GDM1 (cell line): ENCODE measurements at regions not wholly inside any gene's neighbourhood (a gene's known extent, or its start where the extent isn't known, plus 50 kb on each side); places are given as distances from the start of the nearest gene placed in this dataset.
"Not testable (repeated sequence)": the region's sequence is repeated elsewhere in the genome, so short reads cannot be mapped to it uniquely, and the experiment has no call there.

Experiments used
- DNase-seq: peaks from one replicate; lab custom pipeline; 2025; lab: John Stamatoyannopoulos, UW

DNA sequence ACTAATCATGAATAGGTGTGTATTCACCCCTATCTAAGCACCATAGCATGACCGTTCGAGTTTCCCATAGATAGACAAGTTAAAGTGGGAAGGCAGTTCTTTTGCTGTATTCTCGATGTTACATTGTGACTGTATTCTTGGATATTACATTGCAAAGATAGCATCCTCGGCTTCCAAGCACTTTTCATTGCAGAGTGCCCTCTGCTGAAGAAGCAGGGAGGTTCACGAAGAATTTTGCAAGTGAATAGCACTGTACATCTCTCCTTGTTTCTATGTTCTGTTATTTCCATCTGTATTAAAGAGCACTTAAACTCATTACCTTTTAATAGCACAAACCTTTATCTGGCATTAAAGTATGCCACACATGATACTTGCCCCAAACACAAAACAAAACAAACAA, 426.7 kb upstream of the ARX start:
- DNase-seq: no peak

GRCh38 chrX:25433307-25433706, 417.5 kb upstream of the ARX start:
- no peak for DNase-seq

- DNase-seq: no peak
These were observed 416.6 kb upstream of the ARX start for GRCh38 chrX:25432396-25432795.

DNA sequence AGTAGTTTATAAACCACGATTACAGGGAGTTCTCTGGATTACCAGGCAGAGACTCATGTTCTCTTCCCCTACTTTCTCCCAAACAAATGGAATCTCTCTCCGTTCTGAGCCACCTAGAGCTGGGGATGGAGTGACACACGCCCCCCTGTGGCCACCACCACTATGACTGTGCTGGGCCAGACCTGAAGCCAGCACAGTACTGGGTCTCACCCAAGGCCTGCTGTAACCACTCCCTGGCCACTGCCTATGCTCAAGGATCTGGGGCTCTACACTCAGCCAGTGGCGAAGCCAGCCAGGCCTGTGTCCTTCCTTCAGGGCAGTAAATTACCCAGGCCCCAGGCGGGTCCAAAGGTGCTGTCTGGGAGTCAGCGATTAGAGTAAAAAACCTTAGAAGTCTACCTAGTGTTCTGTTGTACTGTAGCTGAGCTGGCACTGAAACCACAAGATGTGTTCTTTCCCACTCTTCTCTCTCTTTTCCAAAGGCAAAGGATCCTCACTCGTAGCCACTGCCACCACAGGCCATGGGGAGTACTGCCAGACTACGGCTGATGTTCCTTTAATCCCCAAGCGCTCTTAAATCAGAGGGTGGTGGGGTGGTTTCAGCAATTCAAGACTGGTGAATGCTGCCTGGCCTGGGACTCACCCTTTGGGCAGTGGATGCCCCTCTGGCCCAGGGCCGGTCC, 412.2 kb upstream of the ARX start:
- DNase-seq: no peak

GRCh38 chrX:25404163-25404562, 388.4 kb upstream of the ARX start:
- DNase-seq: not testable (repeated sequence)

- DNase-seq: no peak
These were observed 373.5 kb upstream of the ARX start for GRCh38 chrX:25389266-25389665.

DNA sequence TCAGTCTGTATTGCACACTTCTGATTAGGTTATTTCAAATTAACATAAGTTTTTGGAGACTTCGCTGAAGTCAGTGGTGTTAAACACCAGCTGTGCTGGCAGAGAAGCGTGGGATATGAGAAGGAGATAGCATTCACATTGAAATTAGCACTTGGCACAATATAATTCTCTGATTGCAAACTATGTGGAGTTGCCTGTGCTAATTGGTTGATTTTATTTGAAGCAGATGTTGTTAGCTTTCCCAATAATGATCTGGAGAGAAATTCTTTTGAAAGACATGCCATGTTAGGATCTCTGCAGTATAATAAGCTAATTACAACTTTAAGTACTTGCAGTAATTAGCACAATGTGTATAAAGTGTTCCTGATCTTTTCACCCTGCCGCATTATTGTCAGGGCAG, 367.4 kb upstream of the ARX start:
- DNase-seq: no peak

- DNase-seq: no peak
These were observed 340.7 kb upstream of the ARX start for GRCh38 chrX:25356456-25356855.

DNA sequence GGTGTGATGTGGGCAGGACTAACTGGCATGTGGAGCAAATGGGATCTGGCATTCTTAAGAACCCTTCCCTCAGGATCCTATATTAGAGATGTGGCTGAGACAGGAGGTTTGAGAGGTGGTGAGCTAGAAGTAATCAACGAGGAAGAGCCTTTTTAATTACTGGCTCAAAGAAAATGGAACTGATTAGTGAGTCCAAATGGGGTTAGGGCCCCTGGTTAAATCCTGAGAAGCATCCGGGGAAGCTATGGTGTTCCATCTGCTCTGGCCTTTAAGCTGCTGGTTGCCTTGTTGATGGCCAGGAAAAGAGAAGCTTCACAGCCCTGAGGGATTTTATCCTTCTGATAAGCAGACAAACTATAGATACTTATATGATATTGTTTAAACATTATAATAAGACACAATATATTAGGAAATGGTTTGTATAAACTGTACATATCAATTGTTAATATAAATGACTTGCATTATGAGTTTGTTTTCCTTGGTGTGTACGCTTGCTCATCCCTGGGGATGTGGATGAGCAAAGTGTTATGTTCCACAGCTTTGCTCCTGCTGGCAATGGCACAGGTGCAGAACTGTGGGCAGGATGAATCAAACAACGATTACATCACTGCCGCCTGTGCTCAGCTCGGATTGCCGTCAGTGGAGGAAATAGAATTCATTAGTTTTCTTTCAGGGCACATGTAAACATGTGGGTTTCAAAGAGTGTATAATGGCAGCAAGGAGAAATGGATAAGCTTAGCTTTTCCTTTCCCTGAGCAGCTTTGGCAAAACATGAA, 328.6 kb upstream of the ARX start:
- DNase-seq: no peak

DNA sequence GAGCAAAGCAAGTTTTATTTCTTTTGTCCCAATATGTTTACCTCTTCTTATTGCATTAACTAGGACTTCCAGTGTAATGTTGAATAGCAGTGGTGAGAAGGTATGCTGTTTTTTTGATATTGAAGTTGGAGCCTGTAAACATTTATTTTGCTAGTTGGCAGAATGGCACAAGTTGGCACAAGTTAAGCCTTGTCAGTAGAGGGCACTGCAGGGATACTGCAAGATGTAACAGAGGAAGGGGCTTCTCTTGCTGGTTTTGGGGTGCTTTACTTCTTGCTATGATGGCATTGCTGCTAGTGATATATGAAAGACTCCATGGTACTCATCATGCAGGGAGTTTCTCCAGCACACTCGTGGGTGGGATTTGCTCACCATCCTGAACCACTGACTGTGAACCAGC, 327.3 kb upstream of the ARX start:
- no peak for DNase-seq

- DNase-seq: no peak
These were observed 322.1 kb upstream of the ARX start for GRCh38 chrX:25337841-25338240.

- no peak for DNase-seq
These were observed 285.2 kb upstream of the ARX start for GRCh38 chrX:25300994-25301393.

GRCh38 chrX:25296850-25297249, 281.1 kb upstream of the ARX start:
- DNase-seq: no peak

GRCh38 chrX:25295466-25295865, 279.7 kb upstream of the ARX start:
- DNase-seq: no peak

DNA sequence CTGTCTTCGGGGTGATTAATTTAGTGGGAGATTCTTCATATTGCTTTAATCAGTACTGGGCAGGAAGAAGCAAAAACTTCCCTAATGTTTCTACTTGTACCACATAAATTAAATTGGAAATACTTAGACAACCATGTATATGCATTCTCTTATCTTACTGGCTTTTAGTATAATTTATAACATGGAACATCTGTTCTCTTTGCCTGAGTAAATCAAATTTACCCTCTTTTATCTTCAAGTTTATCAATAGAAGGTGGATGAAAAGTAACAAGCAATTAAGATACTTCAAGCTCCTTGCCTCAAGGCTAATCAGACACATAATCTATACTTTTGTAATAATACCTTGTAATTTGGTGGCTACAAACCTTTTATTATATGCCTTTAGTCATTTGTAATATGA, 274.4 kb upstream of the ARX start:
- DNase-seq: no peak

DNA sequence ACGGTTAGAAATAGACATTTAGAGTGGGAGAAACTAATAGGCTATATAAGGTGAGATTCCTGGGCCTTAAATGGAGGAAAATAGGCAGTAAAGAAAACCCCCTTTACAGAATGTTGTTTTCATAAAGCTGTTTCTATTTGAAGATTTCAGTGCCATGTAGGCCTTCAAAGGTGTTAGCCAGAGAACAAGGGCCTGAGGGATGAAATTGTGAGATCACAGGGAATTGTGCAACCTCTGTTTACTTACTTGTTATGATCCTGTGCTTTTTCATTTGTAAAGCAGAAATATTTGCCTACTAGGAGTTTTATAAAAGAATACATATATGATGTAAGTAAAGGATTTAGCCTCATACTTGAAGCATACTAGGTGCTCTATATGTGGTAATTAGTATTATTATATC, 272.9 kb upstream of the ARX start:
- DNase-seq: no peak

- no peak for DNase-seq
These were observed 271.8 kb upstream of the ARX start for GRCh38 chrX:25287521-25287920.

- DNase-seq: no peak
These were observed 269.8 kb upstream of the ARX start for GRCh38 chrX:25285598-25285997.

DNA sequence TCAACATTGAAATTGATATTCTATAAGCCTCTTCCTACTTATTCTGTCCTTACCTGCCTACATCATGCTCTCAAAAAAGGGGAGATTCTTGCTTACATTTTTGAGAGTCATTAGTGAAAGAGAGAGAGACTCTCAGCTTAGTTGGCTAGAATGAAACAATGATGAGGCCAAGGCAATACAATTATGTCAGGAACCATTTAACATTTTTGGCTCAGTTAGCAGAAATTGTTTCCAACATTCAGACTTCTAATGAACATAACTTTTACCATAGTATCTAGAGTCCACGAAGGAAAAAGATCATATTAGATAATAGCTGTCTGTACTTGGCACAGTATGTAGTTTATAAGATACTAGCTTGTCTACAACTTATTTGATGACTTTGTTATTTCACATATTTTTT, 263.7 kb upstream of the ARX start:
- DNase-seq: no peak

DNA sequence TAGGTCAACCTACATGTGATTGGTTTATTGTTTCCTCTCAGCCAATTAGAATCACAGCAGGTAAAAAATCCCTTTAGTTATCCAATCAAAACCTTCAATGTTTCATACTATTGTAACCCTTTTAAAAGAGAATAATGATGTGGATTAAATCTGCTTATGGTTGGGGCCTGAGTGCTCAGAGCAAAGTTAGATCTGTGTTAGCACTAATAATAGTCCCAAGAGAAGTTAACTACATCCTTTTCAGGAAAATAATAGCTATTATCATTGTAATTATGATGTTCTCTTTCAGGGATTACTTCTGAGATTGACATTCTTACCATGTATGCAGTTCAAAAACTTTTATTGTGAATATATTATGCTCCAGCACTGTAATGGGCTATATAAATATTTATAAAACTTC, 262.6 kb upstream of the ARX start:
- DNase-seq: no peak

DNA sequence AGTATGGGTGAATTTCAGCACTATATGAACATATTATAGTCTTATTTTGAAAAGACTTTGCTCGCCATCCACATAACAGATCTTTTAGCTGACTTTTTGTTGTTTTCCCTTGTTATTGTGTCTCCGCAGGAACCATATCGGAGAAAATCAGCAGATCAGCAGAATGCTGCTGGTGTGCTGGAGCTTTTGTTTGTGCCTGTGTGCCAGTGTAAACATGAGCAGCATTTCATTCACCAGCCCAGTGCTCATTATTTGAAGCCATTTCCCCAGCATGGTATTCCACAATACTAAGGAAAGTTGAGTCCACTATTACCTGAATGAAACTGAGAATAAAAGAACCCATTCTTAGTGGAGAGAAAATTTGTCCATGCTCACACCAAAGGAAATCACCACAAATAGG, 261.8 kb upstream of the ARX start:
- no peak for DNase-seq

DNA sequence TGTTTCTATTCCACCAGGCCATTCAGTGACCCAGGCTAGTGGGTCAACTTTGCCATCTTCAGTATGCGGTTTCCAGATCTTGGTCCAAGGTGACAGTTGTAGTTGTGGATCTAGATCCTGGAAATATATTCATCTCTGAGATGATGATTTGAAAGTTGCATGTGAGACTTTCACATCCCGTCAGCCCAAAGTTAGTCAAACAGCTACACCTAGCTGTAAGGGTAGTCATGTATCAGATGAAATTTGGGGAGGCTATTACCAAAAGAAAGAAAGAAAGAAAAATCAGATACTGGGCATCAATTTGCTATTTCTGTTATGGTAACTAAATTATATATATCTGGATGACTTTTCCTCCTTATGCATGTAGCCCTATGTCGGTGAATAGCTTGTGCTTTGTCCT, 259.4 kb upstream of the ARX start:
- no peak for DNase-seq

GRCh38 chrX:25241461-25241860, 225.7 kb upstream of the ARX start:
- DNase-seq: no peak

DNA sequence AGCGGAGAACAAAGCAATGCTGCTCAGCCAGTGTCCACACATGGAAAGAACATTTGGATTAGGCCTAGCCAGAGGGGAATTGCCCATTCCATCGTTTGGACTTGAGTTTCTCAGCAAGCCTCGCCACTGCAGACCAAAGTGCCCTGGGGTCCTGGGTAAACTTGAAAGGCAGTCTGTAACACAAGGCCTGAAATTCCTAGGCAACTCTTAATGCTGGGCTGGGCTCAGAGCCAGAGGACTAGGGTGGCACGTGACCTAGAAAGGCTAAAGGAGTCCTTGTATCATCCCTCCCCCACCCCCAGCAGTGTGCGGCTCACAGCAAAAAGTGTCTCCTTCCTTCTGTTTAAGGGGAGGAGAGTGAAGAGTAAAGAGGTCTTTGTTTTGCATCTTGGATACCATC, 210.4 kb upstream of the ARX start:
- no peak for DNase-seq
